GM21786 (cell line): ENCODE measurements at regions not wholly inside any gene's neighbourhood (a gene's known extent, or its start where the extent isn't known, plus 50 kb on each side); places are given as distances from the start of the nearest gene placed in this dataset.
"Not testable (repeated sequence)": the region's sequence is repeated elsewhere in the genome, so short reads cannot be mapped to it uniquely, and the experiment has no call there.

ENCODE experiments used
- ATAC-seq: cut with Tn5 transposase; IDR thresholded peaks from one replicate; pipeline ENCODE4 v1.9.1; 2021; ENCODE audit not compliant: unreplicated experiment

- ATAC-seq = no peak
Observed at GRCh38 chr3:191518861-191519260, 57.9 kb downstream of the PYDC2 start.

- no peak for ATAC-seq
Observed at GRCh38 chr3:191521055-191521454, 60.1 kb downstream of the PYDC2 start.

GRCh38 chr3:191523148-191523547 lies 62.2 kb downstream of the PYDC2 start:
- ATAC-seq = no peak

- ATAC-seq = no peak
Observed at GRCh38 chr3:191528589-191528988, 67.6 kb downstream of the PYDC2 start.

- ATAC-seq = no peak
Observed at GRCh38 chr3:191529992-191530391, 69.0 kb downstream of the PYDC2 start.

GRCh38 chr3:191531434-191531972 lies 70.5 kb downstream of the PYDC2 start:
- ATAC-seq = no peak

- ATAC-seq = no peak
Observed at GRCh38 chr3:191543018-191543417, 82.1 kb downstream of the PYDC2 start.

GRCh38 chr3:191543897-191544296 lies 82.9 kb downstream of the PYDC2 start:
- ATAC-seq = no peak

GRCh38 chr3:191549357-191549756 lies 88.4 kb downstream of the PYDC2 start:
- no peak for ATAC-seq

GRCh38 chr3:191555037-191555436 lies 94.1 kb downstream of the PYDC2 start:
- ATAC-seq = no peak

- ATAC-seq = no peak
Observed at GRCh38 chr3:191557322-191557721, 96.4 kb downstream of the PYDC2 start.

GRCh38 chr3:191563722-191564121 lies 102.8 kb downstream of the PYDC2 start:
- no peak for ATAC-seq

GRCh38 chr3:191566469-191566868 lies 105.5 kb downstream of the PYDC2 start:
- no peak for ATAC-seq

GRCh38 chr3:191568206-191568605 lies 107.2 kb downstream of the PYDC2 start:
- no peak for ATAC-seq

GRCh38 chr3:191592105-191592504 lies 131.1 kb downstream of the PYDC2 start:
- no peak for ATAC-seq

GRCh38 chr3:191593486-191593885 lies 132.5 kb downstream of the PYDC2 start:
- ATAC-seq = no peak

- not testable (repeated sequence) for ATAC-seq
Observed at GRCh38 chr3:191615511-191615910, 154.5 kb downstream of the PYDC2 start.

- no peak for ATAC-seq
Observed at GRCh38 chr3:191624299-191624698, 163.3 kb downstream of the PYDC2 start.

GRCh38 chr3:191627064-191627463 lies 166.1 kb downstream of the PYDC2 start:
- no peak for ATAC-seq

- ATAC-seq = no peak
Observed at GRCh38 chr3:191628571-191628970, 167.6 kb downstream of the PYDC2 start.

- no peak for ATAC-seq
Observed at GRCh38 chr3:191631496-191631895, 170.5 kb downstream of the PYDC2 start.

- ATAC-seq = no peak
Observed at GRCh38 chr3:191634902-191635301, 173.9 kb downstream of the PYDC2 start.

GRCh38 chr3:191637611-191638010 lies 176.6 kb downstream of the PYDC2 start:
- no peak for ATAC-seq

- ATAC-seq = no peak
Observed at GRCh38 chr3:191641789-191642188, 180.8 kb downstream of the PYDC2 start.
